HG02840 (cell line): ENCODE measurements at regions not wholly inside any gene's neighbourhood (a gene's known extent, or its start where the extent isn't known, plus 50 kb on each side); places are given as distances from the start of the nearest gene placed in this dataset.
"Not testable (repeated sequence)": the region's sequence is repeated elsewhere in the genome, so short reads cannot be mapped to it uniquely, and the experiment has no call there.

Experiments used
- ATAC-seq: cut with Tn5 transposase; IDR thresholded peaks from one replicate; pipeline ENCODE4 v1.9.1; 2021; ENCODE audit warnings: mild to moderate bottlenecking, moderate library complexity, moderate number of reproducible peaks; ENCODE audit not compliant: unreplicated experiment, low FRiP score

- ATAC-seq: not testable (repeated sequence)
Observed at GRCh38 chr1:95297906-95298305, 63.9 kb downstream of the RWDD3 start.

- no peak for ATAC-seq
Observed at GRCh38 chr1:95301091-95301490, 67.1 kb downstream of the RWDD3 start.

- no peak for ATAC-seq
Observed at GRCh38 chr1:95301614-95302013, 67.6 kb downstream of the RWDD3 start.

- no peak for ATAC-seq
Observed at GRCh38 chr1:95304803-95305202, 70.8 kb downstream of the RWDD3 start.

GRCh38 chr1:95308276-95309030, 74.4 kb downstream of the RWDD3 start:
- no peak for ATAC-seq

GRCh38 chr1:95309031-95309471, 75.0 kb downstream of the RWDD3 start:
- ATAC-seq: no peak

- no peak for ATAC-seq
Observed at GRCh38 chr1:95311014-95311413, 77.0 kb downstream of the RWDD3 start.

- no peak for ATAC-seq
Observed at GRCh38 chr1:95311762-95312161, 77.8 kb downstream of the RWDD3 start.

- ATAC-seq: no peak
Observed at GRCh38 chr1:95312181-95312580, 78.2 kb downstream of the RWDD3 start.

- ATAC-seq: no peak
Observed at GRCh38 chr1:95313527-95313926, 79.5 kb downstream of the RWDD3 start.

GRCh38 chr1:95321531-95321930, 87.5 kb downstream of the RWDD3 start:
- no peak for ATAC-seq

- no peak for ATAC-seq
Observed at GRCh38 chr1:95323123-95323522, 89.1 kb downstream of the RWDD3 start.

GRCh38 chr1:95325349-95325748, 91.3 kb downstream of the RWDD3 start:
- no peak for ATAC-seq

- ATAC-seq: no peak
Observed at GRCh38 chr1:95326023-95326422, 92.0 kb downstream of the RWDD3 start.

- ATAC-seq: no peak
Observed at GRCh38 chr1:95332754-95333153, 98.7 kb downstream of the RWDD3 start.

- no peak for ATAC-seq
Observed at GRCh38 chr1:95339377-95339776, 105.4 kb downstream of the RWDD3 start.

- no peak for ATAC-seq
Observed at GRCh38 chr1:95340061-95340460, 106.1 kb downstream of the RWDD3 start.

- ATAC-seq: no peak
Observed at GRCh38 chr1:95352767-95353166, 118.8 kb downstream of the RWDD3 start.

- no peak for ATAC-seq
Observed at GRCh38 chr1:95353194-95353593, 119.2 kb downstream of the RWDD3 start.

- ATAC-seq: no peak
Observed at GRCh38 chr1:95364546-95364945, 130.5 kb downstream of the RWDD3 start.

GRCh38 chr1:95366498-95366897, 132.5 kb downstream of the RWDD3 start:
- ATAC-seq: no peak

- ATAC-seq: no peak
Observed at GRCh38 chr1:95368178-95368577, 134.2 kb downstream of the RWDD3 start.
